HepG2 (cell line): ENCODE measurements at regions not wholly inside any gene's neighbourhood (a gene's known extent, or its start where the extent isn't known, plus 50 kb on each side); places are given as distances from the start of the nearest gene placed in this dataset.

Source experiments
- ATAC-seq: fragments of 200-7000 bp; cut with Tn5 transposase; 3 replicates; pipeline ENCODE4 v1.9.1; 2020; ENCODE audit warnings: mild to moderate bottlenecking, moderate library complexity
- BruUV-seq: library from RNA; stranded (reverse); fragments of 400-500 nt; replicated peaks from 2 replicates; lab custom pipeline; 2021; lab: Mats Ljungman, UMichigan
- CTCF ChIA-PET: fragments of 300-600 bp; formaldehyde crosslinking; extraction: SDS; loops from one replicate; lab custom pipeline; 2021; ENCODE audit warnings: low total read pairs, inconsistent platforms, low intra/inter-chr PET ratio; lab: Yijun Ruan, JAX
- POLR2A ChIA-PET: fragments of 350-600 bp; sonication (Branson Sonifier 250); formaldehyde crosslinking; loops from one replicate; lab custom pipeline; 2020; ENCODE audit warnings: antibody characterized with exemption, inconsistent platforms; lab: Yijun Ruan, JAX
- DNase-seq: peaks from one replicate; pipeline ENCODE4 v3.0.0-alpha.2; 2015; ENCODE audit warnings: low spot score
- FAIRE-seq: peaks from 3 replicates; lab custom pipeline; 2011; peaks lifted over from hg19 to GRCh38; lab: Jason Lieb, UNC
- H2AFZ ChIP-seq: one replicate; pipeline ENCODE4 v1.6.1; 2011; ENCODE audit warnings: low read length, inconsistent platforms
- H3K27ac ChIP-seq: fragments of 300-600 bp; 3 replicates; pipeline ENCODE4 v1.8.0; 2011; ENCODE audit warnings: mixed run types, mild to moderate bottlenecking, mixed read lengths, low read length, inconsistent platforms; ENCODE audit not compliant: insufficient read depth; ENCODE audit errors: extremely low read length
- H3K27me3 ChIP-seq, 2 experiments: fragments of 200-600 bp in 1 of 2; 2 replicates in 1 of 2; 3 replicates in 1 of 2; pipeline versions ENCODE4 v1.6.0 to v1.8.0; 2011; ENCODE audit warnings: low read length in 2 of 2, mild to moderate bottlenecking in 2 of 2, moderate library complexity in 2 of 2, inconsistent platforms in 1 of 2; ENCODE audit not compliant: insufficient read depth in 2 of 2, control insufficient read depth in 1 of 2
- H3K36me3 ChIP-seq, 2 experiments: fragments of 200-600 bp in 1 of 2; replicated peaks in 1 of 2; 2 replicates in 1 of 2; 3 replicates in 1 of 2; pipeline versions ENCODE4 v1.5.1 to v1.8.0; 2011; ENCODE audit warnings: low read length in 2 of 2, inconsistent platforms in 1 of 2; ENCODE audit not compliant: insufficient read depth in 2 of 2, control insufficient read depth in 1 of 2
- H3K4me1 ChIP-seq: 2 replicates; pipeline ENCODE4 v1.5.1; 2012; ENCODE audit warnings: low read length, inconsistent platforms; ENCODE audit not compliant: insufficient read depth
- H3K4me2 ChIP-seq: 2 replicates; pipeline ENCODE4 v1.6.0; 2011; ENCODE audit warnings: low read depth, low read length, inconsistent platforms
- H3K4me3 ChIP-seq, 3 experiments: fragments of 200-600 bp in 1 of 3; sonication (generic), shearing (Covaris generic) in 1 of 3; replicated peaks in 1 of 3; 2 replicates each; pipeline ENCODE4 v1.5.1; 2011 to 2016; ENCODE audit warnings: low read length in 3 of 3, inconsistent platforms in 2 of 3, low read depth in 2 of 3, mild to moderate bottlenecking in 2 of 3, control low read depth in 1 of 3, mixed read lengths in 1 of 3; ENCODE audit not compliant: insufficient read depth in 1 of 3
- H3K79me2 ChIP-seq: one replicate; pipeline ENCODE4 v1.6.1; 2011; ENCODE audit warnings: low read length, inconsistent platforms; ENCODE audit not compliant: insufficient read depth
- H3K9ac ChIP-seq: 2 replicates; pipeline ENCODE4 v1.6.0; 2011; ENCODE audit warnings: mild to moderate bottlenecking, low read depth, low read length, inconsistent platforms; ENCODE audit not compliant: insufficient read depth
- H3K9me3 ChIP-seq: 2 replicates; pipeline ENCODE4 v1.5.1; 2012; ENCODE audit warnings: mild to moderate bottlenecking, low read length
- H4K20me1 ChIP-seq: 2 replicates; pipeline ENCODE4 v1.6.0; 2011; ENCODE audit warnings: inconsistent platforms, mild to moderate bottlenecking, low read length, moderate library complexity; ENCODE audit not compliant: insufficient read depth
- ATRX ChIP-seq: sonication (generic); formaldehyde crosslinking; IDR thresholded peaks from 2 replicates; pipeline ENCODE4 v1.4.0; 2020; ENCODE audit warnings: missing genetic modification reagents, borderline replicate concordance
- CCAR2 ChIP-seq: fragments of 200-400 bp; formaldehyde crosslinking; optimal IDR thresholded peaks from 2 replicates; pipeline ENCODE3; 2018; ENCODE audit warnings: low read depth, mild to moderate bottlenecking, low read length, moderate library complexity
- FOXK2 ChIP-seq: fragments of 450-650 bp; IDR thresholded peaks from 2 replicates; pipeline ENCODE4 v1.6.1; 2016
- HOXA7 ChIP-seq: sonication (generic); formaldehyde crosslinking; IDR thresholded peaks from 2 replicates; pipeline ENCODE4 v1.8.1; 2022; ENCODE audit warnings: mild to moderate bottlenecking, missing genetic modification reagents, moderate library complexity
- NFE2L1 ChIP-seq: sonication (generic); formaldehyde crosslinking; IDR thresholded peaks from 2 replicates; pipeline ENCODE4 v1.4.0; 2020; ENCODE audit warnings: missing genetic modification reagents, mild to moderate bottlenecking, borderline replicate concordance
- SMC3 ChIP-seq: IDR thresholded peaks from 2 replicates; pipeline ENCODE4 v1.6.1; 2011; ENCODE audit warnings: low read length, improper control_type of control experiment
- THYN1 ChIP-seq: sonication (generic); formaldehyde crosslinking; IDR thresholded peaks from 2 replicates; pipeline ENCODE4 v1.8.1; 2023; ENCODE audit warnings: low read depth, mild to moderate bottlenecking, moderate library complexity, missing genetic modification reagents, borderline replicate concordance
- ZBTB14 ChIP-seq: sonication (generic); formaldehyde crosslinking; IDR thresholded peaks from 2 replicates; pipeline ENCODE4 v1.4.0; 2020; ENCODE audit warnings: missing genetic modification reagents
- ZNF484 ChIP-seq: sonication (generic); formaldehyde crosslinking; IDR thresholded peaks from 2 replicates; pipeline ENCODE4 v1.5.1; 2020; ENCODE audit warnings: mild to moderate bottlenecking, low read depth, missing genetic modification reagents, borderline replicate concordance
- ZNF549 ChIP-seq: sonication (generic); formaldehyde crosslinking; IDR thresholded peaks from 2 replicates; pipeline ENCODE4 v1.5.0; 2020; ENCODE audit warnings: missing genetic modification reagents
- ZNF570 ChIP-seq: sonication (generic); formaldehyde crosslinking; IDR thresholded peaks from 2 replicates; pipeline ENCODE4 v1.4.0; 2020; ENCODE audit warnings: mild to moderate bottlenecking, missing genetic modification reagents, borderline replicate concordance
- ZNF639 ChIP-seq: conservative IDR thresholded peaks from 2 replicates; pipeline ENCODE4 v1.6.1; 2018; ENCODE audit warnings: missing genetic modification reagents
- ZNF75D ChIP-seq: sonication (generic); formaldehyde crosslinking; IDR thresholded peaks from 2 replicates; pipeline ENCODE4 v1.8.1; 2023; ENCODE audit warnings: missing genetic modification reagents, mild to moderate bottlenecking, borderline replicate concordance
- WGBS: methylation state at CpG from one replicate; pipeline ENCODE4 v1.1.6; 2017; ENCODE audit warnings: low lambda C conversion rate; 5-methylcytosine and 5-hydroxymethylcytosine counted together
- in situ Hi-C: cut with HindIII; loops from 2 replicates; pipeline ENCODE4 v1.10.0; 2017; ENCODE audit warnings: low pct_unique_long_range_greater_than_20kb; ENCODE audit not compliant: extremely low pct_ligation_motif_present
- intact Hi-C: fragments of 100-400 bp; cut with micrococcal nuclease; formaldehyde crosslinking; loops from one replicate; pipeline ENCODE4 v1.10.0; 2022; ENCODE audit not compliant: unreplicated experiment

DNA sequence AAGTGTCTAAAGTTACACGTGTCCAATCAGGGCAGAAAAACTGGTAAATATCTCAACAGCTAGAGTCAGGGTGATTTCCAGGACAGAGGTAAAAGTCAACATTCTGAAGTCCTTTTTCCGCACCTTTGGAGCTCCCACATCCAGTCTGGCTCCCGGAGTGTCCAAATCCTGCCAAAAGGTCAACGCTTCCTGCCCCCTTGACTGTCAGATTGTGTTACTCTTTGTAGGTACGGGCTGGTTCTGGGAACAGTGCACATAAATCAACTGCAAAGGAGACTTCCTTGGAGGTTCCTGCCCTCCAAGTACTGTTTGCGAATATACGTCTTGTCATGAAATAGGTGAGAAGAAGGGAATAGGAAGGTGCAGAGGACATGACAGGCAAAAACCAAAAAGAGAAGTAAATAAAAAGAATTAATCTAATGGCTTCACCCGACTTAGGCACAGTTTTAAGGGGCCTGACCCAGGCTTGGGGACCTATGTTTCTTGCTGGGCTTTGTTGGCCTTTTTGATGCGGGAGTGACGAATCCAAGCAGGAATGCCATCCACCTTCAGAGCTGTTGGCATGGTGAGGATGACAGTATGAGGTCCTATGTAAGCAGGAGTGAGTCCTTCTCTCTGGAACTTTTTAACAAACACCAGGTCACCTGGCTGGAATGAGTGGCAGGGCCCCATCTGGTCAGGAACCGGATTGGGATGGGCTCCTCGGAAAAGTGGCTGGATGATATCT is 155.4 kb downstream of the TRIM27 start:
- Histone ChIP-seq H2AFZ (no peak overlapping the region), H3K9me3 (no peaks in the 10 kb centered on the region), H3K4me2 (no peak overlapping the region), H3K9ac (no peak overlapping the region), H3K4me3 (no peak overlapping the region), H3K27me3 (peaks cover 8 to 89% of the 10 kb centered on the region in 2 experiments; a peak in 4 of 5 replicates), H4K20me1 (no peaks in the 10 kb centered on the region), H3K4me1 (no peaks in the 10 kb centered on the region), H3K79me2 (no peaks in the 10 kb centered on the region), H3K36me3 (no peaks in the 10 kb centered on the region), H3K27ac (no peak overlapping the region)
- no TSS peak for BruUV-seq
- intact Hi-C loops: no loop called here
- ChIA-PET CTCF (no interaction called here), POLR2A (no interaction called here)
- 29% methylated on average over 12 of the region's 12 CpGs for WGBS
- ATAC-seq (no peak), FAIRE-seq (no peak), DNase-seq (no peak)
- no peak for TF ChIP-seq HOXA7 (CRISPR knock-in tag)
- TF ChIP-seq ATRX (CRISPR knock-in tag): no peak
- TF ChIP-seq ZNF75D (CRISPR knock-in tag): no peak
- TF ChIP-seq NFE2L1: no peak
- no peak for TF ChIP-seq ZNF570 (CRISPR knock-in tag)
- TF ChIP-seq FOXK2: no peak
- no peak for TF ChIP-seq THYN1 (CRISPR knock-in tag)
- TF ChIP-seq ZNF549: no peak
- no peak for TF ChIP-seq SMC3
- TF ChIP-seq CCAR2: no peak
- TF ChIP-seq ZBTB14 (CRISPR knock-in tag): no peak
- no peak for TF ChIP-seq ZNF639 (CRISPR knock-in tag)
- no peak for TF ChIP-seq ZNF484 (CRISPR knock-in tag)
- in situ Hi-C loops: no loop called here
